AG10803 (cell line): ENCODE measurements at regions not wholly inside any gene's neighbourhood (a gene's known extent, or its start where the extent isn't known, plus 50 kb on each side); places are given as distances from the start of the nearest gene placed in this dataset.

Experiments used
- DNase-seq: peaks from one replicate; pipeline ENCODE4 v3.0.0; 2010; ENCODE audit warnings: low read depth
- H3K4me3 ChIP-seq: 2 replicates; pipeline ENCODE4 v1.5.1; 2011; ENCODE audit warnings: mild to moderate bottlenecking, low read length, control low read depth
- CTCF ChIP-seq: conservative IDR thresholded peaks from 2 replicates; pipeline ENCODE4 v1.5.1; 2011; ENCODE audit warnings: mild to moderate bottlenecking, low read length, control low read depth, inconsistent platforms

- DNase-seq: no peak
- H3K4me3 ChIP-seq: no peak overlapping the region
- TF ChIP-seq CTCF: no peak
These were observed 460.8 kb upstream of the CNTN5 start for GRCh38 chr11:98559961-98560360.

GRCh38 chr11:98561252-98561651, 459.5 kb upstream of the CNTN5 start:
- no peak for DNase-seq
- no peak for TF ChIP-seq CTCF
- no peak overlapping the region for H3K4me3 ChIP-seq

GRCh38 chr11:98561877-98562395, 458.8 kb upstream of the CNTN5 start:
- no peak for DNase-seq
- TF ChIP-seq CTCF: no peak
- no peak overlapping the region for H3K4me3 ChIP-seq

GRCh38 chr11:98564233-98564632, 456.5 kb upstream of the CNTN5 start:
- H3K4me3 ChIP-seq: no peak overlapping the region
- no peak for DNase-seq
- no peak for TF ChIP-seq CTCF

GRCh38 chr11:98564881-98565280, 455.9 kb upstream of the CNTN5 start:
- DNase-seq: no peak
- no peak overlapping the region for H3K4me3 ChIP-seq
- TF ChIP-seq CTCF: no peak

GRCh38 chr11:98565311-98565710, 455.4 kb upstream of the CNTN5 start:
- no peak for DNase-seq
- H3K4me3 ChIP-seq: no peak overlapping the region
- TF ChIP-seq CTCF: no peak

- TF ChIP-seq CTCF: no peak
- DNase-seq: no peak
- no peak overlapping the region for H3K4me3 ChIP-seq
These were observed 453.8 kb upstream of the CNTN5 start for GRCh38 chr11:98566978-98567377.
